ENCODE measurements at regions not wholly inside any gene's neighbourhood (a gene's known extent, or its start where the extent isn't known, plus 50 kb on each side); places are given as distances from the start of the nearest gene placed in this dataset.

- no peaks in the 10 kb centered on the region for H4K20me1 ChIP-seq (ENCODE audit: control insufficient read depth, extremely low read depth, insufficient read depth, low read length)
- TF ChIP-seq EZH2 (IDR thresholded peaks at IDR 0.05; ENCODE audit: low read length): no peak
- TF ChIP-seq CTCF (optimal IDR thresholded peaks at IDR 0.05 in 1 of 3, IDR thresholded peaks at IDR 0.05 in 1 of 3, conservative IDR thresholded peaks at IDR 0.05 in 1 of 3; ENCODE audit: extremely low read depth in 1 of 3, insufficient read depth in 2 of 3, low read length in 3 of 3): no peak
- FAIRE-seq: no peak
- H3K27ac ChIP-seq (ENCODE audit: control insufficient read depth, insufficient read depth, low read length): no peak overlapping the region
- no peak overlapping the region for H3K4me3 ChIP-seq (ENCODE audit: control insufficient read depth in 2 of 3, extremely low read depth in 1 of 3, insufficient read depth in 2 of 3, low read depth in 1 of 3, low read length in 3 of 3)
- H3K9me1 ChIP-seq (ENCODE audit: control insufficient read depth, extremely low read depth, insufficient read depth, low read length): no peaks in the 10 kb centered on the region
- no peak overlapping the region for H2AFZ ChIP-seq (ENCODE audit: control insufficient read depth, low read length)
- H3K9ac ChIP-seq (ENCODE audit: control insufficient read depth, extremely low read depth, insufficient read depth, low read length): no peak overlapping the region
- H3K9me3 ChIP-seq (ENCODE audit: control insufficient read depth, low read depth, low read length): no peaks in the 10 kb centered on the region
- dilution Hi-C loops (cut with MboI; ENCODE audit: extremely low pct_ligation_motif_present, low sequenced_read_pairs): no loop called here
- no peaks in the 10 kb centered on the region for H3K27me3 ChIP-seq (ENCODE audit: control insufficient read depth, extremely low read depth, insufficient read depth, low read length)
- no peak overlapping the region for H3K4me2 ChIP-seq (ENCODE audit: control insufficient read depth, extremely low read depth, insufficient read depth, low read depth, low read length)
- H3K79me2 ChIP-seq (ENCODE audit: control insufficient read depth, insufficient read depth, low read length): no peaks in the 10 kb centered on the region
- no peaks in the 10 kb centered on the region for H3K36me3 ChIP-seq (ENCODE audit: control insufficient read depth in 2 of 2, extremely low read depth in 1 of 2, insufficient read depth in 2 of 2, low read length in 2 of 2)
- DNase-seq (ENCODE audit: low read depth, low spot score): no peak
- peaks cover 28% of the 10 kb centered on the region for H3K4me1 ChIP-seq (ENCODE audit: control insufficient read depth, extremely low read depth, insufficient read depth, low read length)
Observed at GRCh38 chr1:96365596-96366390, 355.8 kb upstream of the PTBP2 start.

- H3K27me3 ChIP-seq (ENCODE audit: control insufficient read depth, extremely low read depth, insufficient read depth, low read length): no peaks in the 10 kb centered on the region
- no peak overlapping the region for H3K4me2 ChIP-seq (ENCODE audit: control insufficient read depth, extremely low read depth, insufficient read depth, low read depth, low read length)
- H3K79me2 ChIP-seq (ENCODE audit: control insufficient read depth, insufficient read depth, low read length): no peaks in the 10 kb centered on the region
- H3K4me1 ChIP-seq (ENCODE audit: control insufficient read depth, extremely low read depth, insufficient read depth, low read length): peaks cover 29% of the 10 kb centered on the region
- H3K27ac ChIP-seq (ENCODE audit: control insufficient read depth, insufficient read depth, low read length): no peak overlapping the region
- no peak overlapping the region for H2AFZ ChIP-seq (ENCODE audit: control insufficient read depth, low read length)
- no peak overlapping the region for H3K4me3 ChIP-seq (ENCODE audit: control insufficient read depth in 2 of 3, extremely low read depth in 1 of 3, insufficient read depth in 2 of 3, low read depth in 1 of 3, low read length in 3 of 3)
- no peaks in the 10 kb centered on the region for H4K20me1 ChIP-seq (ENCODE audit: control insufficient read depth, extremely low read depth, insufficient read depth, low read length)
- no peaks in the 10 kb centered on the region for H3K9me1 ChIP-seq (ENCODE audit: control insufficient read depth, extremely low read depth, insufficient read depth, low read length)
- H3K9me3 ChIP-seq (ENCODE audit: control insufficient read depth, low read depth, low read length): no peaks in the 10 kb centered on the region
- TF ChIP-seq EZH2 (IDR thresholded peaks at IDR 0.05; ENCODE audit: low read length): no peak
- DNase-seq (ENCODE audit: low read depth, low spot score) (no peak), FAIRE-seq (no peak)
- H3K9ac ChIP-seq (ENCODE audit: control insufficient read depth, extremely low read depth, insufficient read depth, low read length): no peak overlapping the region
- H3K36me3 ChIP-seq (ENCODE audit: control insufficient read depth in 2 of 2, extremely low read depth in 1 of 2, insufficient read depth in 2 of 2, low read length in 2 of 2): no peaks in the 10 kb centered on the region
- dilution Hi-C loops (cut with MboI; ENCODE audit: extremely low pct_ligation_motif_present, low sequenced_read_pairs): no loop called here
Observed at GRCh38 chr1:96366516-96366915, 355.1 kb upstream of the PTBP2 start.

GRCh38 chr1:96367791-96368190 is 353.8 kb upstream of the PTBP2 start:
- TF ChIP-seq EZH2 (IDR thresholded peaks at IDR 0.05; ENCODE audit: low read length) (no peak), CTCF (optimal IDR thresholded peaks at IDR 0.05 in 1 of 3, IDR thresholded peaks at IDR 0.05 in 1 of 3, conservative IDR thresholded peaks at IDR 0.05 in 1 of 3; ENCODE audit: extremely low read depth in 1 of 3, insufficient read depth in 2 of 3, low read length in 3 of 3) (no peak)
- dilution Hi-C loops (cut with MboI; ENCODE audit: extremely low pct_ligation_motif_present, low sequenced_read_pairs): no loop called here
- Histone ChIP-seq H4K20me1 (ENCODE audit: control insufficient read depth, extremely low read depth, insufficient read depth, low read length) (no peaks in the 10 kb centered on the region), H3K9me3 (ENCODE audit: control insufficient read depth, low read depth, low read length) (no peaks in the 10 kb centered on the region), H3K9me1 (ENCODE audit: control insufficient read depth, extremely low read depth, insufficient read depth, low read length) (no peaks in the 10 kb centered on the region), H3K4me3 (ENCODE audit: control insufficient read depth in 2 of 3, extremely low read depth in 1 of 3, insufficient read depth in 2 of 3, low read depth in 1 of 3, low read length in 3 of 3) (no peak overlapping the region), H2AFZ (ENCODE audit: control insufficient read depth, low read length) (no peak overlapping the region), H3K27ac (ENCODE audit: control insufficient read depth, insufficient read depth, low read length) (no peak overlapping the region), H3K79me2 (ENCODE audit: control insufficient read depth, insufficient read depth, low read length) (no peaks in the 10 kb centered on the region), H3K4me1 (ENCODE audit: control insufficient read depth, extremely low read depth, insufficient read depth, low read length) (peaks cover 20% of the 10 kb centered on the region), H3K9ac (ENCODE audit: control insufficient read depth, extremely low read depth, insufficient read depth, low read length) (no peak overlapping the region), H3K36me3 (ENCODE audit: control insufficient read depth in 2 of 2, extremely low read depth in 1 of 2, insufficient read depth in 2 of 2, low read length in 2 of 2) (no peaks in the 10 kb centered on the region), H3K27me3 (ENCODE audit: control insufficient read depth, extremely low read depth, insufficient read depth, low read length) (no peaks in the 10 kb centered on the region), H3K4me2 (ENCODE audit: control insufficient read depth, extremely low read depth, insufficient read depth, low read depth, low read length) (no peak overlapping the region)
- FAIRE-seq: peak; percentile 41
- DNase-seq (ENCODE audit: low read depth, low spot score): no peak

All from keratinocyte (primary cell).